Epidermal melanocyte (primary cell): ENCODE measurements at regions not wholly inside any gene's neighbourhood (a gene's known extent, or its start where the extent isn't known, plus 50 kb on each side); places are given as distances from the start of the nearest gene placed in this dataset.
A peak's percentile ranks its signal among the peaks of the same experiment; 100 is the strongest.
"Not testable (repeated sequence)": the region's sequence is repeated elsewhere in the genome, so short reads cannot be mapped to it uniquely, and the experiment has no call there.

Experiments
- DNase-seq: peaks from one replicate; pipeline ENCODE4 v3.0.0; 2011; ENCODE audit warnings: low spot score; ENCODE audit not compliant: insufficient read length

- DNase-seq = no peak
Observed at GRCh38 chr2:144670080-144670479, 150.2 kb upstream of the ZEB2 start.

DNA sequence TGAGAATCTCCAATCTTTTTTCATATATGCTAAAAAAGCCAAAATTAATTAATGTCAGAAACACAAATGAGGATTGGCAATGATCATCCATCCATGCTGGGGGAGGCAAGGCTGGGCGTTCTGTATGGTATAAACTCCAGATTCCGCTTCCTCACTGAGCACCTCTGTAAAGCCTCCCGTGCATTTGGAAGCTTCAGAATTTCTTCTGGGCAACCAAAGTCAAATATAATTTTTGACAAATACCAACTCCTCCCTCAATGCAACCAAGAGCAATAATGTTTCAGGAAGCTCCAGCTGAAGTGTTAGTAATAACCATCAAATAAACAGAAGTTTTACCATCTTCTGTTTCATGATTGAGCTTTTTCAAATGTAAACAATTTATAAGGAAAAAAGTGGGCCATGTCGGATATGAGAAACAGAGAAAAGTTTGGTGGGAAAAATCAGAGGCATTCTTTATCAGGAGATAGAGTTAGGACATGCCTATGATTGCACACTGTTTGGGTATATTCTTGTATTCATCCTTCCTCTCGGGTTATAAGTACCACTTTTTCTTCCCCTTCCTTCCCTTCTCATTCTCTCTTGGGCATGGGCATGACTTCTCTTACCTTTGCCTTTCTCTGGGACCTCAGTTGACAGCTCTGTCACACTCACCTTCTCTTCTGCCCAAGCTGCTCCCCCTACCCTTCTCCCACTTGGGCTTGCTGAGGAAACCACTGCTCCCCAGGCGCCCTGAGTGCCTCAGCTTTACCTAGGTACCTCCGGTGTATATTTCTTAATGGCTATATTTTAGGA lies 149.5 kb upstream of the ZEB2 start:
- DNase-seq = no peak

DNA sequence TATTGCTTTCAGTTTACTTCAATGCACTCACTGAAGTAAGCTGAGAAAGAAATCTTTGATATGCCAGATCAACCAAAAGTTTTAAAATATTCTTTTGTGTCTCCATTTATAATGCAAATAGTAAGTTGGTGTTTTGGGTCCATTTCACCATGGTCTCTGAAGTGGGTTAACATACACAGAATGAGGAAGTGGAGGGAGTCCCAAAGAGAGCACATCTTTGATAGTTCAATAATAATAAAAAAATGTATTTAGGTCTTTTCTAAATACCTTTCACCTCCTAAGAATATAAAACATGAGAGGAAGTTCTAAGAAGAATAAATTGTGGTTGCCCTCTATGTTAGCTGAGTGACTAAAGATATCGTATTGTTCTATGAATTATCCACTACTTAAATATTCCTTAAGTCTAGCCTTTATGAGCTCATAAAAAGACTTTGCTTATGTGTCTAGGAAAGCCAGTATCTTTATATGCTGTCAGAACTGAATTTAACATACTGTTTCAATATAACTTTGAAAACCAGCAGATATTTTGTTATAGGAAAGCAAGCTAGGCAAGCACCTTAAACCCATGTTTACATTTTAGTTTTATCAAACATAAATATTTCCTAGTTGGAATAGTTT lies 148.7 kb upstream of the ZEB2 start:
- DNase-seq = no peak

DNA sequence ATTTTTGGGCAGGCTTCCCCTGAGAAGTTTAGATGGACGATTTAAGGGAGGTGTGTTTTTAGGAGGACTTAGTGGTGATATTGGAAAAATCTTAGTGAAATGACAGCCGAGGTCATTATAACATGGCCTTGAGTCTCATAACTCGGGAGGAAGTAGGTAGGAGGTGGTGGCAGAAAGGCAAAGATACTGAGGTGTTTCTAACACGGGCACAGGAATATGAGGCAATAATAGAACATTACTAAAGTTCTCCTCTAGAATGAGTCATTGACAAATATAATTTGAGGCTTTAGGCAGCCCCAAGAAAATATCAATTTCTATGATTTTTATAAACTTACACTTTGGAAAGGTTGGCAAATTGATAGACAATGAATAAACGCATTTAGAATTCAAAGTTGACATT lies 146.1 kb upstream of the ZEB2 start:
- no peak for DNase-seq

DNA sequence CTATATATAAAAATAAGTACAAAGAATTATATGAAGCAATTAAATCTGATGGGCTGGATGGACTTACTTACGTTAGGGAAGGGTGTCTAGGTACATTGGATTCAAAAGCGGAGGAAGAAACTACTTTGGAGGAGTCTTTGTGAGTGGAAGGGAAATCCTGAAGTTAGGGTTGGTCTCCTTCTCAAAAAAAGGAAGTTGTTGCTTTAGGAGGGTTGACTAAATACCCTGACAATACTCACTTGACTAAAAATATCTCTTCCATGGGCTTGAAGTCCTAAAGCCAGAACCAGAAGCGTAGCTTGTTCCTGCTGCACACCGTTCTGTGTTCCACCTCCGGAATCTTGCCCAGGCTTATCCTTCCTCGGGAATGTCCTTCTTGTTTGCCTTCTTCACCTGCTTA lies 143.3 kb upstream of the ZEB2 start:
- DNase-seq = no peak

DNA sequence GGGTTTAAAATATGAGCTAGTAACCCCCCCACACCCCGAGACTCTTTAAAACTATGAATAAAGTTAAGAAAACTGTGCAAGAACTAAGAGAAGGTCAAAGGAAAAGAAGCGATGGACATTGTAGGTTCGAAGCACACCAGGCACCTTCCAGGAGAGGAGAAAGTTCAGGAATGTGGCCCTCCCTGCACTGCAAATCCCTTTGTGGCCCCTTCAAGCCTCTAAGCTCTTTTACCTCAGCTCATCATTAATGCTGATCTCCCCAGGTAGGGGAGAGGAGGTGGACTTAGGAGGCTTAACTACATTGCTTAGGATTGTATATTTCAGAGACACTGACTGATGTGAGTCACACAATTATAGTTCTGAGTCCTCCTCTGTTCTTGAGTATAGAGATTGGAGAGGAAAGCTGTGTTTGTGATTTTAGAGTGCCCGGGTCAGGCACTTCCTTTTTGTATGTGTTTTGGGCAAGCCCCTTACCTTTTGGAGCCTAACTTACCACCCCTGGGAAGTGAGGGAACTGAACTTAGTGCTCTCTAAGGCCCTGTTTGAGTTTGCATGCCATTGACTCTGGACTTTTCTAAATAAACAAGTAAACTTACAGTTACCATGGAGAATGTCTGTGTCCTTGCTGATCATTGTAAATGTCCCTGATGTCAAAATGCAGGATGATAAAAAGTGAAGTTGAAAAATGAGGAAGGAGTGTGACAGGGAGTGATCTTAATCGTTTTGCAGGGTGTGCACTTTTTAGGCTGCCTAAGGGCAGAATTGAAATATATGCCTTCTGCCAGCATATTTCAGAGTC lies 140.8 kb upstream of the ZEB2 start:
- no peak for DNase-seq

DNA sequence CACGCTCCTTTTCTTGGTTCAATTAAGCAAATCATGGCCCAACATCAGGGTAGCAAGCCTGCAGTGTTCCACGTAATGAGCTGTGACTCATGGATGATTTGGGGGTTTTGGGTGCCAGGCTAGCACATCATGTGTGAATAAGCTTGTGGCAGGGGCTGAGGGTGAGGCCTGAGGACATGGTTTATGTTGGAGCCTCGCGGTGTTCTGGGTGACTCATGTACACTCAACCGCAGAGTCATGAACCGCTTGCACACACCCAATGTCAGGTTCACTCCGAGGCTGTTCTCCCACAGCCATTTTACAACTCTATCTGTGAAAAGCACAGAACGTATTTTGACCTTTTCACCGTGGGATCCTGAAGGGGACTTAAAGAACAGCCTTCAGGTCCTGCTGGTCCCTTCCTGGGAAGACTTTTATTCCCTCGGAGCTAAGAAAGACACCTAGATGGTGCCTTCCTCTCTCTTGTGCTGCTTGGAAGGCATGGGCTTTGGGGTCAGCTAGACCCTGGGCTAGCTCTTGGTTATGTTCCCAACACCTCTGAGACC lies 139.9 kb upstream of the ZEB2 start:
- no peak for DNase-seq

- DNase-seq = no peak
Observed at GRCh38 chr2:144654523-144654922, 134.6 kb upstream of the ZEB2 start.

- no peak for DNase-seq
Observed at GRCh38 chr2:144650907-144651306, 131.0 kb upstream of the ZEB2 start.

GRCh38 chr2:144648837-144649465 lies 129.0 kb upstream of the ZEB2 start:
- no peak for DNase-seq

DNA sequence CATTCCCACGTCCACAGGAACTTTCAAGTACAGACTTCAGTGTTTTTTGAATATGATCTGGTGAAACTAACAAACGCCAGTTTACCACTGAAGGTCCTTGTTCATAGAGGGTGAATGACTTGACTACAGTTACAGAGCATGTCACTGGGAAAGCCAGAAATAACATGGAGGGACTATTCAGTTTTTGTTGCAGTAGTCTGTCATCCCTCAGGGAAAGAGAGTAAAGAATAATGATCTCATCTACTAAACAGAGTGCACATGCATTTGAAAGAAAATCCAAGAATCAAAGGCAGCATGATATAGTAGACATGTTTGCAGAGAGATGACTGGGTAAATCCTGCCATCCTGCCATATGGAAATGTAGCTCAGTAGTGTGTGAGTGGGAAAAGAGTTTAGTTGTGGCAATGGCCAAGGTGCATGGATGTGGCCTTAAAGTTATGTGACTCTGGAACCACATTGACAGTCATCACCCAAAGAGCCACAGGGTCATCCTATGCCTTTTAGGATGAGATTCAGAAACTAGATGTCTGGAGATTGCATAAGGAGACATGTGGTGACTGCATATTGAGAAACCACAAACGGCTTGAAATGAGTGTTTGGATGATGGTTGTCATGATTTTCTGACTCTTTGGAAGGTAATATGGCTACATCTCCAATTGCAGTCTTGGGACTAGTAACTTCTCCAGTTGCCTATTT lies 125.3 kb upstream of the ZEB2 start:
- peak; percentile 29 for DNase-seq

DNA sequence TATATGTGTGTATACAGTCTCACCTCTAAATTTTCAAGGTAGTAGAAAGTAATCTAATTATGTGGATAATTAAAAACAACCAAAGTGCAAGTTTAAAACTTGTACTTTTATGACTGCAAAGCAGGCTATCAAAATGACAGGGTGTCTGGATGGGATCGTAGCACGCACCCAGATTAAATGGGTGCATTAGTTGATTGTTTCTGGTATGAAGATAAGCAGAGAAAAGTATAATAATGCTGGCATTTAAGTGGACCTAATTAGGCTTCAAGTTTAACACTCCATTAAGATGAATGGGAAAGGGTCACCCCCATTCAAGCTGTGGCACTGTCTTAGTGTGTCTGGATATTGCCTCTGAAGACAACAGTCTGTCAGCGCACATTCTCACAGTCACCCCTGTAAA lies 124.6 kb upstream of the ZEB2 start:
- DNase-seq = no peak

GRCh38 chr2:144643537-144644336 lies 123.8 kb upstream of the ZEB2 start:
- DNase-seq = no peak

DNA sequence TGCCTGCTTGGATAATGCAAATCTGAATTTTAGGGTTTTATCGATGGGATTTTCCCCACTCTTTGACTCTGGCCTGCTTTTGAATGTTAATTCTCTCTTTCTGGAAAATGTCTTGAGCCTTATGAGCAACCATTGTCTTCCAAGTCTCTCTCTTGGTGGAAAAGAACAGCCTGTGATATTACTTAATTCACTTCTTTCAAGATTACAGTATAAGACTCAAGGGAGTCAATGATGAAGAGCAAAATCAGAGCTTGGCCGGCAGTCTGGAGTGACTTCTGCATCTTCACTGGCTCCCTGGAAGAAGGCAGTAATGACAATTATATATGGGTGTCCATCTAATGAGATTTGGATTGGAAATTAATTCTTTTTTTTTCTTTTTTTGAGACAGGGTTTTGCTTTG lies 122.9 kb upstream of the ZEB2 start:
- DNase-seq = no peak

DNA sequence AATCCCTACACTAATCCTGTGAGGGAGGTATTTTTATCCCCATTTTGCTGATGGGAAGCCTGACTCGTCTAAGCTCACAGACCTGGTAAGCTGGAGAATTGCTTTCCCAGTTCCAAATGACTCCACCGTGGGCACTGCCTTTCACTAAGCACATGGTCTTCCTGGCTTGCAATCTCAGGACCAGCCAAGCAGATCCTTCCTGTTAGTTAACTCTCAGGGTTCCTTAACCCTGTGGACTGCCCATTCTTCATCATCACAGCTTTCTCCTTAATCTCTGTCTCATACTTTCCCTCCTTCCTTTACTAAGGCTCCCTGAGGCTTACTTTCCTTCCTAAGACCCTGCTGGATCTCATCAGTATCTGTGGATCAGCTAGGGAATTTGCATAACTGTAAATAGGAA lies 122.2 kb upstream of the ZEB2 start:
- DNase-seq = no peak

- DNase-seq = not testable (repeated sequence)
Observed at GRCh38 chr2:144638250-144638649, 118.3 kb upstream of the ZEB2 start.

DNA sequence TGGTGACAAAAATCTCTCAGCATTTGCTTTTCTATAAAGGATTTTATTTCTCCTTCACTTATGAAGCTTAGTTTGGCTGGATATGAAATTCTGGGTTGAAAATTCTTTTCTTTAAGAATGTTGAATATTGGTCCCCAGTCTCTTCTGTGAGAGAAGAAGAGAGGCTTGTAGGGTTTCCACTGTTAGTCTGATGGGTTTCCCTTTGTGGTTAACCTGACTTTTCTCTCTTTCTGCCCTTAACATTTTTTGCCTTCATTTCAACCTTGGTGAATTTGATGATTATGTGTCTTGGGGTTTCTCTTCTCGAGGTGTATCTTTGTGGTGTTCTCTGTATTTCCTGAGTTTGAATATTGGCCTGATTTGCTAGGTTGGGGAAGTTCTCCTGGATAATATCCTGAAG lies 116.9 kb upstream of the ZEB2 start:
- DNase-seq = not testable (repeated sequence)

DNA sequence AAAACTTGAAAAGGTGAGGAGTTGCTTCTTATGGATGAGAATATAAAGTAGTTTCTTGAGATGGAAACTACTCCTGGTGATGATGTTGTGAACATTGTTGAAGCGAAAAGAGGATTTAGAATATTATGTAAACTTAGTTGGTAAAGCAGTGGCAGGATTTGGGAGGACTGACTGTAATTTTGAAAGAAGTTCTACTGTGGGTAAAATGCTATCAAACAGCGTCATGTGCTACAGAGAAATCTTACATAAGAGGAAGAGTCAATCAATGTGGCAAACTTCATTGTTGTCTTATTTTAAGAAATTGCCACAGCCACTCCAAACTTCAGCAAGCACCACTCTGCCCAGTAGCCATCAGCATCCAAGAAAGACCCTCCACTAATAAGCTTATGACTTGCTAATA lies 112.9 kb upstream of the ZEB2 start:
- no peak for DNase-seq

DNA sequence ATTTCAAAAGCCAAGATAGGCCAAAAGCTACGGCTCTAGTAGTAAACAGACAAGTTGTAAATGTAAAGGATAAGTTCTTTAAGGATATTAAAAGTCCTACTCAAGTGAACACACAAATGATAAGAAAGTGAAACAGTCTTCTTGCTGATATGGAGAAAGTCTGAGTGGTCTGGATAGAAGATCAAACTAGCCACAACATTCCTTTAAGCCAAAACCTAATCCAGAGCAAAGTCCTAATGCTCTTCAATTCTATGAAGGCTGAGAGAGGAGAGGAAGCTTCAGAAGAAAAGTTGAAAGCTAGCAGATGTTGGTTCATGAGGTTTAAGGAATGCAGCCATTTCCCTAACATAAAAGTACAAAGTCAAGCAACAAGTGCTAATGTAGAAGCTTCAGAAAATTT lies 111.7 kb upstream of the ZEB2 start:
- DNase-seq = no peak
